SK-N-DZ (cell line): ENCODE measurements at regions not wholly inside any gene's neighbourhood (a gene's known extent, or its start where the extent isn't known, plus 50 kb on each side); places are given as distances from the start of the nearest gene placed in this dataset.

Experiments used
- DNase-seq: peaks from one replicate; pipeline ENCODE4 v3.0.0-alpha.2; 2015; ENCODE audit warnings: low spot score

- DNase-seq, result no peak
Observed at GRCh38 chr4:43343298-43343697, 450.8 kb downstream of the GRXCR1 start.

- DNase-seq, result no peak
Observed at GRCh38 chr4:43345323-43345925, 452.9 kb downstream of the GRXCR1 start.

- no peak for DNase-seq
Observed at GRCh38 chr4:43348591-43348990, 456.1 kb downstream of the GRXCR1 start.

GRCh38 chr4:43351970-43352806, 459.7 kb downstream of the GRXCR1 start:
- DNase-seq, result no peak

GRCh38 chr4:43352859-43353258, 460.3 kb downstream of the GRXCR1 start:
- no peak for DNase-seq

- DNase-seq, result no peak
Observed at GRCh38 chr4:43353552-43353951, 461.0 kb downstream of the GRXCR1 start.

GRCh38 chr4:43356786-43357185, 464.3 kb downstream of the GRXCR1 start:
- DNase-seq, result no peak

GRCh38 chr4:43357252-43357974, 464.9 kb downstream of the GRXCR1 start:
- no peak for DNase-seq

GRCh38 chr4:43360296-43360695, 467.8 kb downstream of the GRXCR1 start:
- DNase-seq, result no peak

- DNase-seq, result no peak
Observed at GRCh38 chr4:43362875-43363636, 470.5 kb downstream of the GRXCR1 start.

- no peak for DNase-seq
Observed at GRCh38 chr4:43369036-43369594, 476.6 kb downstream of the GRXCR1 start.

GRCh38 chr4:43373201-43373600, 480.7 kb downstream of the GRXCR1 start:
- no peak for DNase-seq

GRCh38 chr4:43374216-43374751, 481.8 kb downstream of the GRXCR1 start:
- DNase-seq, result no peak

GRCh38 chr4:43379016-43379415, 486.5 kb downstream of the GRXCR1 start:
- no peak for DNase-seq

- no peak for DNase-seq
Observed at GRCh38 chr4:43380093-43380492, 487.6 kb downstream of the GRXCR1 start.

GRCh38 chr4:43391069-43391468, 498.6 kb downstream of the GRXCR1 start:
- no peak for DNase-seq

GRCh38 chr4:43394976-43395375, 502.5 kb downstream of the GRXCR1 start:
- DNase-seq, result no peak

- DNase-seq, result no peak
Observed at GRCh38 chr4:43399726-43400125, 507.2 kb downstream of the GRXCR1 start.

GRCh38 chr4:43402393-43402792, 509.9 kb downstream of the GRXCR1 start:
- DNase-seq, result no peak

- DNase-seq, result no peak
Observed at GRCh38 chr4:43410636-43411035, 518.1 kb downstream of the GRXCR1 start.

GRCh38 chr4:43411226-43411625, 518.7 kb downstream of the GRXCR1 start:
- DNase-seq, result no peak
